ENCODE measurements at regions not wholly inside any gene's neighbourhood (a gene's known extent, or its start where the extent isn't known, plus 50 kb on each side); places are given as distances from the start of the nearest gene placed in this dataset.

DNA sequence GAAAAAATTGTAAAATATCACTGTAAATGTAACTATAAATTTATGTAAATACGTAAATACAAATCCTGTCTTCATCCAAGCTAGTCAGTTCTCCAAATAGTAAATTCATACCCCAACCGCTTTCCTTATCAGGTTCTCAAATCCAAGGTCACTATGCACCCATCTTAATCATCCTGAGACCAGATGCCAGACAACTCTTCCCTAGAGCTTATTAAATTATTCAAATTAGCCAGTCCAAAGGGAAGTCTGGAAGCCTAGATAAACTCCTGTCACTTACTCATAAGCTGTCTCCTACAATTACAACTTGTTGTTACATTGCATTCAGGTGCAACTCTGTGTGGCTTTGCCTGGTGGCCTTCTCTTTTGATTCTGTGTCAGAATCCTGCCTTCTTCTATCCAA is 836.1 kb upstream of the PCDH20 start:
- no peak for TF ChIP-seq TAF15 (IDR thresholded peaks at IDR 0.05; ENCODE audit: low read depth, low read length, poor library complexity, severe bottlenecking)
- no peak for TF ChIP-seq DNMT3B (CRISPR knock-in tag; conservative IDR thresholded peaks at IDR 0.05)
- TF ChIP-seq TEAD2 (CRISPR knock-in tag; IDR thresholded peaks at IDR 0.05): no peak
- no peak for TF ChIP-seq ZNF709 (CRISPR knock-in tag; IDR thresholded peaks at IDR 0.05)
- TF ChIP-seq FOXO1 (CRISPR knock-in tag; IDR thresholded peaks at IDR 0.05): no peak
- TF ChIP-seq ZBTB20 (CRISPR knock-in tag; IDR thresholded peaks at IDR 0.05; ENCODE audit: borderline replicate concordance, low read depth): no peak
- TF ChIP-seq, protein P1, sequence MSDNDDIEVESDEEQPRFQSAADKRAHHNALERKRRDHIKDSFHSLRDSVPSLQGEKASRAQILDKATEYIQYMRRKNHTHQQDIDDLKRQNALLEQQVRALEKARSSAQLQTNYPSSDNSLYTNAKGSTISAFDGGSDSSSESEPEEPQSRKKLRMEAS (IDR thresholded peaks at IDR 0.05): no peak
- TF ChIP-seq ZFP90 (CRISPR knock-in tag; IDR thresholded peaks at IDR 0.05; ENCODE audit: borderline replicate concordance): no peak
- TF ChIP-seq MZF1 (CRISPR knock-in tag; IDR thresholded peaks at IDR 0.05; ENCODE audit: borderline replicate concordance): no peak
- TF ChIP-seq ZFP36L1 (CRISPR knock-in tag; IDR thresholded peaks at IDR 0.05): no peak
- TF ChIP-seq, protein P2, sequence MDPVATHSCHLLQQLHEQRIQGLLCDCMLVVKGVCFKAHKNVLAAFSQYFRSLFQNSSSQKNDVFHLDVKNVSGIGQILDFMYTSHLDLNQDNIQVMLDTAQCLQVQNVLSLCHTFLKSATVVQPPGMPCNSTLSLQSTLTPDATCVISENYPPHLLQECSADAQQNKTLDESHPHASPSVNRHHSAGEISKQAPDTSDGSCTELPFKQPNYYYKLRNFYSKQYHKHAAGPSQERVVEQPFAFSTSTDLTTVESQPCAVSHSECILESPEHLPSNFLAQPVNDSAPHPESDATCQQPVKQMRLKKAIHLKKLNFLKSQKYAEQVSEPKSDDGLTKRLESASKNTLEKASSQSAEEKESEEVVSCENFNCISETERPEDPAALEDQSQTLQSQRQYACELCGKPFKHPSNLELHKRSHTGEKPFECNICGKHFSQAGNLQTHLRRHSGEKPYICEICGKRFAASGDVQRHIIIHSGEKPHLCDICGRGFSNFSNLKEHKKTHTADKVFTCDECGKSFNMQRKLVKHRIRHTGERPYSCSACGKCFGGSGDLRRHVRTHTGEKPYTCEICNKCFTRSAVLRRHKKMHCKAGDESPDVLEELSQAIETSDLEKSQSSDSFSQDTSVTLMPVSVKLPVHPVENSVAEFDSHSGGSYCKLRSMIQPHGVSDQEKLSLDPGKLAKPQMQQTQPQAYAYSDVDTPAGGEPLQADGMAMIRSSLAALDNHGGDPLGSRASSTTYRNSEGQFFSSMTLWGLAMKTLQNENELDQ (CRISPR knock-in tag; IDR thresholded peaks at IDR 0.05; ENCODE audit: borderline replicate concordance): no peak
- no peak for TF ChIP-seq ZNF124 (CRISPR knock-in tag; IDR thresholded peaks at IDR 0.05)
- TF ChIP-seq, protein P3, sequence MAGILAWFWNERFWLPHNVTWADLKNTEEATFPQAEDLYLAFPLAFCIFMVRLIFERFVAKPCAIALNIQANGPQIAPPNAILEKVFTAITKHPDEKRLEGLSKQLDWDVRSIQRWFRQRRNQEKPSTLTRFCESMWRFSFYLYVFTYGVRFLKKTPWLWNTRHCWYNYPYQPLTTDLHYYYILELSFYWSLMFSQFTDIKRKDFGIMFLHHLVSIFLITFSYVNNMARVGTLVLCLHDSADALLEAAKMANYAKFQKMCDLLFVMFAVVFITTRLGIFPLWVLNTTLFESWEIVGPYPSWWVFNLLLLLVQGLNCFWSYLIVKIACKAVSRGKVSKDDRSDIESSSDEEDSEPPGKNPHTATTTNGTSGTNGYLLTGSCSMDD (CRISPR knock-in tag; IDR thresholded peaks at IDR 0.05): no peak
- TF ChIP-seq TRIM24 (CRISPR knock-in tag; IDR thresholded peaks at IDR 0.05): no peak
- no peaks in the 10 kb centered on the region for H3K79me2 ChIP-seq (ENCODE audit: insufficient read depth, low read length)
- ATAC-seq (no peak), DNase-seq (ENCODE audit: low spot score) (no peak), FAIRE-seq (no peak)
- no peak overlapping the region for H3K27ac ChIP-seq (ENCODE audit: extremely low read length, insufficient read depth, low read length)
- no peak overlapping the region for H3K9ac ChIP-seq (ENCODE audit: insufficient read depth, low read depth, low read length)
- in situ Hi-C loops (cut with HindIII; ENCODE audit: extremely low pct_ligation_motif_present, low pct_unique_long_range_greater_than_20kb): no loop called here
- no peaks in the 10 kb centered on the region for H4K20me1 ChIP-seq (ENCODE audit: insufficient read depth, low read length)
- H3K4me3 ChIP-seq (replicated peaks in 1 of 3; ENCODE audit: insufficient read depth in 1 of 3, low read depth in 2 of 3, low read length in 3 of 3): no peak overlapping the region
- POLR2A ChIA-PET: no interaction called here
- H2AFZ ChIP-seq (ENCODE audit: low read length): no peak overlapping the region
- CTCF ChIA-PET (ENCODE audit: low intra/inter-chr PET ratio, low total read pairs): no interaction called here
- intact Hi-C loops (cut with micrococcal nuclease; ENCODE audit: unreplicated experiment): no loop called here
- WGBS (ENCODE audit: low lambda C conversion rate): 40% methylated on average over 2 of the region's 2 CpGs
- H3K9me3 ChIP-seq (ENCODE audit: low read length): no peaks in the 10 kb centered on the region
- H3K4me2 ChIP-seq (ENCODE audit: low read depth, low read length): no peak overlapping the region
- no peaks in the 10 kb centered on the region for H3K27me3 ChIP-seq (ENCODE audit: control insufficient read depth in 1 of 2, insufficient read depth in 2 of 2, low read length in 2 of 2)
- H3K36me3 ChIP-seq (replicated peaks in 1 of 2; ENCODE audit: control insufficient read depth in 1 of 2, insufficient read depth in 2 of 2, low read length in 2 of 2): no peaks in the 10 kb centered on the region
- H3K4me1 ChIP-seq (ENCODE audit: insufficient read depth, low read length): no peaks in the 10 kb centered on the region
- BruUV-seq (replicated peaks): no TSS peak
